HG03342 (cell line): ENCODE measurements at regions not wholly inside any gene's neighbourhood (a gene's known extent, or its start where the extent isn't known, plus 50 kb on each side); places are given as distances from the start of the nearest gene placed in this dataset.
"Not testable (repeated sequence)": the region's sequence is repeated elsewhere in the genome, so short reads cannot be mapped to it uniquely, and the experiment has no call there.

Experiments
- ATAC-seq: cut with Tn5 transposase; IDR thresholded peaks from one replicate; pipeline ENCODE4 v1.9.1; 2021; ENCODE audit warnings: mild to moderate bottlenecking, moderate library complexity; ENCODE audit not compliant: unreplicated experiment

DNA sequence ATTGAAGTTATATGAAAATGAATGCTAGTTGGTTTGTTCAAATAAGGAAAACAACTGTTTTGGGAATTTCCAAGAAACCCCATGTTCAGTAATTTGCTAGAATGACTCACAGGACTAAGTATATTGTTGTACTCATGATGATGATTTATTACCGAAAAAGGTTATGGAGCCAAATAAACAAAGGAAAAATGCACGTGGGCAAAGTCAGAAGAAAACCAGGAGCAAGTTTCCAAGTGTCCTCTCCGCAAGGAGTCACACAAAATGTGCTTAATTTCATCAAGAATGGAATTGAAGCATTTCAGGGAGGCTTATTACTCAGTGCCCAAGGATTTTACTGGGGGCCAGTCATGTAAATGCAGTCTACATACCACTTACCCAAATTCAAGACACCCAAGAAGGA, 1652.4 kb upstream of the TMEFF2 start:
- ATAC-seq = no peak

DNA sequence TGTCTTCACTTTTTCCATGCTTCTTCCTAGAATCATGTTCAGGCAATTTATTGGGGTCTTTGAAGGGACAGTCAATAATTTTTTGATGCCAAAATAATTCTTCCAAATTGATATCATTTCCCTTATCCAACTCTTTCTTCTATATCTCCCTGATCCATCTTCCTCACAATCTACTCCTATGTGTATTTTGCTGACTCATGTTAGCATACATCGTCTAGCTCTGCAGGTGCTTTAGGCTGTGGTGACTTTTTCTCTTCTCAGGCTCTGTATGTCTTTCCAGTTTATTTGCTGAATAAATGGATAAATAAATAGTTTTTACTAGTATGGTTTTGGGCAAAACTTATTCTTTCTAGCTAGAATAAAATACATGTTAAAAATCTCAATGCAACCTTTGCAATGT, 1650.9 kb upstream of the TMEFF2 start:
- ATAC-seq = no peak

DNA sequence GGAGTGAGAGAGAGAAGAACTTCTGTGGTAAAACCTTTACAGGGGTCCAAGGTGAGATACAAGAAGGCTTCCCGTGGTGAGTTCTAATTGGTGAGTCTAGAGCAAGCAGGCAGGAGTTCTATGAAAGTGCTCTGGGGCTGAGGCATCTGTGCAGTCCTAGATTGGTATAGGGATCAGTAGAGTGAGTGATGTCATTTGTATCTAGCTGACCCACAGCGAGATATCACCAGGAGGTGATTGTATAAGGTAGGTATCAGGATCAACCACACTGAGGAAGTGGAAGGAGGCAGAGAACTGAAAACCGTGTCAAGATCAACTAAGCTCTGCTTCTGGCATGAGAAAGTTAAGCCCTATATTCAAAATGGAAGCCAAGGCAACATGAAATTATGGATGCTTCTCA, 1648.9 kb upstream of the TMEFF2 start:
- ATAC-seq = no peak

DNA sequence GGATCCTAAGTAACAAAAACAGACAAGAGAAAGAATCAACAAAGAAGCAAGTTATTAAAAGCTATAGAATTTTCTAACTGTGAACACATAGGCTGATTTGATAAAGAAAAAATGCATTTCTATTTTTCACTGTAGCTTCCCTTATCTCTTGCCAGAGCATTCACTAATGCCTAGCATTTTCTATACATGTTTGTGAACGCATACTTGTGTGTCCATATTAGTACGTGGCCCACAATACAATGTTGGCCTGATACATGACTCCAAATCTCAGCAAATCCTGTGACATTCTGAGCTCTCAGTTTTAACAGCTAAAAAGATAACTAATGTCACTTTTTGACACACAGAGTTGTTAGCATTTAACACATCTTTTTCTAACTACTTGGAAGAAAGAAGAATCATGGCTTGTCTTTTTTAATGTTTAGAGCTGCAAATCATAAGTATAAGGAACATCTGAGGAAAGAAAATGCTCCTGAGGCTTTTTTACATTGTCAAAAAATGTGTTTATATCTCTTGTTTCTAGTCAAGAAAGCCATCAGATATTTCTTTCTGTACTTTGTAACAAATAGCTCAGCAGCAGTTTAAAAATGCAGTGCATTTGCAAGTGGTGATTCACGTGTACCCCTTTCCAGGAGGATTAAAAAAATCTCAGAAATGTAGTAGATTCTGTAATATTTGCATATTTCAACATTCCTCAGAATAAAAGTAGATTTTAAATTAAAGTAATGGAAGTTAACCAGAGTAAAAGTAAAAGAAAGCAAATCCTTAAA, 1646.8 kb upstream of the TMEFF2 start:
- ATAC-seq = no peak

DNA sequence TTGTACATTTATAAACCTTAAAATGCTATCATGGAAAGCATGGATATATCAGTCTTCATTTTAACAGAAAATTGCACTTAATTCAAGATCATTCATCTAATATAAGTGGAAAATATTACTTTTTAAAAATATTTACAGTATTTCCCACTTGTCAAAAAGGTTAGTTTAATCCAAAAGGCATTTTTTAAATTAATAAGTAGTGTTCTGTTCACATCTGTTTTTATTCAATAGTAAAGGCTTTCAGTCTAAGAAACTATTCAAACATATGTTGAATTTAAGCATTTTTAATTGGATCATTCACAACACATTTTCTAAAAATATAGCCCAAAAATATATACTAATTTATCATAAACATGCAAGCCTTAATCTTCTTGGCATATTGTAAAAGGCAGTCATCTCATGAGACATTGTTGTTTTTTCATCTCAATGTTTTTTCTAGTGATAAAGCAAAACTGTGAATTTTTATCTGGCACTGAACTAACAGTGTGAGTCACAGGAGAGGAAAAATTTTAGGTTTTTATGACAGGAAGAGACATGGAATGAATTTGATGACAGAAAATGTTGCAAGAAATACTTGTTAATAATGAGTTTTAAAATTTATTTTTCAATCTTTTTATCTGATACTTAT, 1642.5 kb upstream of the TMEFF2 start:
- ATAC-seq = no peak

DNA sequence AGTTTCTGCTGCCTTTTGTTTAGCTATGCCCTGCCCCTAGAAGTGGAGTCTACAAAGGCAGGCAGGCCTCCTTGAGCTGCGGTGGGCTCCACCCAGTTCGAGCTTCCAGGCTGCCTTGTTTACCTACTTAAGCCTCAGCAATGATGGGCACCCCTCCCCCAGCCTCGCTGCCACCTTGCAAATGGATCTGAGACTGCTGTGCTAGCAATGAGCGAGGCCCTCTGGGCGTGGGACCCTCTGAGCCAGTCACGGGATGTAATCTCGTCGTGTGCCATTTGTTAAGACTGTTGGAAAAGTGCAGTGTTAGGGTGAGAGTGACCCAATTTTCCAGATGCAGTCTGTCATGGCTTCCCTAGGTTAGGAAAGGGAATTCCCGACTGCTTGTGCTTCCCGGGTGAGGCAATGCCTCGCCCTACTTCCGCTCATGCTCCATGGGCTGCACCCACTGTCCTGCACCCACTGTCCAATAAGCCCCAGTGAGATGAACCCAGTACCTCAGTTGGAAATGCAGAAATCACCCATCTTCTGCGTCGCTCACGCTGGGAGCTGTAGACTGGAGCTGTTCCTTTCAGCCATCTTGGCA, 1641.8 kb upstream of the TMEFF2 start:
- not testable (repeated sequence) for ATAC-seq

DNA sequence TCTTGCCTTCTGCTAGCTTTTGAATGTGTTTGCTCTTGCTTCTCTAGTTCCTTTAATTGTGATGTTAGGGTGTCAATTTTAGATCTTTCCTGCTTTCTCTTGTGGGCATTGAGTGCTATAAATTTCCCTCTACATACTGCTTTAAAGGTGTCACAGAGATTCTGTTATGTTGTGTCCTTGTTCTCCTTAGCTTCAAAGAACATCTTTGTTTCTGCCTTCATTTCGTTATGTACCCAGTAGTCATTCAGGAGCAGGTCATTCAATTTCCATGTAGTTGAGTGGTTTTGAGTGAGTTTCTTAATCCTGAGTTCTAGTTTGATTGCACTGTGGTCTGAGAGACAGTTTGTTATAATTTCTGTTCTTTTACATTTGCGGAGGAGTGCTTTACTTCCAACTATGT, 1639.2 kb upstream of the TMEFF2 start:
- not testable (repeated sequence) for ATAC-seq

DNA sequence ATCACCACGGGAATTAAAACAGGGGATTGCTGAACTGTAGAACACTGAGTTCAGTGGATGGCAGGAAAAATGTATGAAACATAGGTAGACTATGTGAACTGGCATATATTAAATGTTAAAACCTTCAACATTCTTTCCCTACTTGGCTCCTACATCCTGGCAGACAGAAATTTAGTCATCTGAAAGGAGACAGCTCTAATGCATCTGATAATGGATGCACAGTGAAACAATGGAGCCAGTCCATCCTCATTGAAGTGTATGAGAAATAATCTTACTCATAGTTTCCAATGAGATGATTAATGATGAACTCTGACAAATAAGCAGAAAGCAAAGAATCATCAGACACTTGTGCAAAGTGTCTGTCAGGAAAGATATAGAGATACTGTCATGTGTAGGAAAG, 1629.7 kb upstream of the TMEFF2 start:
- no peak for ATAC-seq

DNA sequence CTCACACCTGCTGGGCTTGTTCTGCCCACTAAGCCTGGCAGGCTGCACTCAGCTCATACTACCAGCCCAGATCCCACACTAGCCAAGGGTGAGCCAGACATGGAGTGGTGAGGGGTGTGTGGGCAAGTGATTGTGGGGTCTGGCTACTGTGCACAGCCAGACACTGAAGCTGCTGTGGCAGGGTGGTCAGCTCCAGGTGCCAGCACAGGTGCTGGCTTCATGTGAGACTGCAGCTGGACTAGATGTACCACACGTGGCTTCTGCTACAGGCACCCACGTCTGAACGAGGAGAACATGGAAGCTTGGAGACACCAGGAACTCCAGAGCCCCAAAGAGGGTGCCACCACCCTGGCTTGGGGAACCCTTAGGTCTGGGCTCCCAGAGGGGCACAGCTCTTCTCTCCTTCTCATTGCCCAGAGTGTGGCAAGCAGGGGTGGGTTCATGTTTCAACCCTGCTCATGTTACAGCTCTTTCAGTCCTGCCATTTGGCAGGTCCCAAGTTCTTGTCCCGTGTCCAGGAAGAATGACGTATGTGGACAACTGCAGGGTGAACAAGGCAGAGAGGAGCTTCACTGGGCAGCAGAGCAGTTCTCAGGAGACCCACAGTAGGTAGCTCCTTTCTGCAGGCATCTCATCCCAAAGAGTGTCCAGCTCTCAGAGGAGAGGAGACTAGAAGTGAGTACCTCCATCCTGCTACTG, 1624.2 kb upstream of the TMEFF2 start:
- ATAC-seq = no peak

DNA sequence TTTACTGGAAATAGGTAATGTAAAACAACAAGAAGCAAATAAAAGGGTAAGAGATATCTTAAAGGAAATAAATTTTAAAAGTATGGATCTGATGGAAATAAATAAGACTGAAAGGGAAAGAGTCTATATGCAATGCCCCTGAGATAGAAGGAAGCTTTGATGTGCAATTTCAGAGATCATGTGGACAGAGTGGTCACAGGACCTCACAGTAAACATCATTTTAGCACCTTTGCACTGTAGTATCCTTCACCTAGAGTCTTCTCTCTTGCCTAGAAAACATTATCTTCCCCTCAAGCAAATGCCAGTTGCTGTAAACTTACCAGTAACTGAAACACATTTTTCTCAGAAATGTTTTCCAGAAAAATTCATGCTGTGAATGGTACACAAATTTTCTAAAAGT, 1621.3 kb upstream of the TMEFF2 start:
- ATAC-seq = no peak

DNA sequence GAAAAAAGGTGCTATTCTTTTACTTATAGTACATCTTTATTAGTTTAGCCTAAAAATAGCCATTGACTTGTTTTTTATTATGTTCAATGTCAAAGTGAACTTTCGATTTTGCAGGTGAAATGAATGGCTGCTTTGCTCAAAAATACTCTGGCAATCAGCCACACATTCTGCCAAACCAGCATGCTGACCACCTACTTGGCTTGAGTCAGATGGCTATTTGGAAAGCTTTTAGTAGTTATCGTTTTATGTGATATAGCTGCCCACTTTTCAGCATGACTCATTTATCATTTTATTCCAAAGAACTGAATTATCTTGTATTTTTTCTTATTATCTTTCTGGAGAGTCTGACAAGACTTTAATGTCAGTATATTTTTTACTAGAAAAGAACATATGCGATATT, 1615.8 kb upstream of the TMEFF2 start:
- no peak for ATAC-seq

DNA sequence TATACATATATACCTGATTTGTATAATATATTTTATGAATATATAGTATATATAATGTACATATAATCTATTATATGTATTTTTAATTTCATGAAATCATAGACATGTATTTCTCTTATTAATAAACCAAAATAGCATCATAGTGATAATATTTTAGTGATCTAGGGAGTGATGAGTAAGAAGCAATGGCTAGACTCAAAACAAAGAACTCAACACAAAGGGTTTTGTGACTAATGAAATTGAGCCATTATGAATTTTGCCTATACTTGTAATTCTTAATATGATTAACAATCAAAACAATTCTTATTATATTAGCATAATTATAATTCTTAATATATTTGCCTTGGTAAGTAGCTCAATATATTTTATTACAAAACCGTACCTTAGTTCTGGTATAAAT, 1614.1 kb upstream of the TMEFF2 start:
- ATAC-seq = no peak

DNA sequence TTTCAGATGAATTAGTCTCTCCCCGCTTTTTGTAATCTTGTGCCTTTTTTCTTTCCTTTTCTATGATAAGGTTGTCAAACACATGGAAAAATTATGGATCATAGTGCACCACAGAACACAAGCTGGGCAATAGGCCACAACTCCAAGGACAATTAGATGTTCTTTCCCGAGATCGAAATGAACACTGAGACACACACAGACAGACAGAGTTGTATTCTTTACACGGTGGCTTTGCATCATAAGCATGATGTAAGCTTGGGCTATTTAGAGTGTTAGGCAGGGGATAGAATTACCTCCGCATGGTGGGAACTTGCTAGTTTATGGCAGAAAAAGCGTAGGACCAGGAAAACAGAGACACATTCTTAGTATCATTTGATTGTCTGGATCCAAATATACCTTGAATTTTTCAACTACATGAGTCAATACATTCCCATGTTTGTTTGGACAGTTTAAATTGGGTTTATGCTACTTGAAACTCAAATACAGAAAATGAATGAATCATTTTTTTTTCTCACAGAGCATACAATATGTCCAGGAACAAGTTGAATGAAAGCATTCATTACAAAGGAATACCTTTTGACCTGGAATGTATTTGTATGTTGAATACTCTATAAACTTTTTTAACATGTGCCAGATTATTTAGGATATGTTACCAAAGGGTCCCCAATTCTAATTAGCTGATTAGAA, 1611.5 kb upstream of the TMEFF2 start:
- ATAC-seq = no peak

DNA sequence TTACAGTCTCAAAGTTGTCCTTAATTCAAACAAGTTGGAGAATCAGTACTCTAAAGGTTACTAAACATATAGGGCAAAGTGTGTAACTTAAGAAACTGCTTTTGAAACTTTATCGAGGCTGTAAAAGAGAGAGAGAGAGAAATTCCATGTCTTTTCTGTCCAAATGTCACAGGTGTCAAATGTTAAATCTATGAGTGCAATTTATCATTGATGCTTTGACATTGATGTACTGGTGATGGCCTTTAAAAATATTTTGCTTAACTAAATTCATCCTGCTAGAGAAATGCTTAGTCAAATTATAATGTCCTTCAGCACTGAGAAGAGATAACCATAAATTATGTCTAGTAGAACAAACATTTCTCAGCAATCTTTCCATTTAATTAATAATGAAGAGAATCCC, 1602.1 kb upstream of the TMEFF2 start:
- ATAC-seq = no peak

DNA sequence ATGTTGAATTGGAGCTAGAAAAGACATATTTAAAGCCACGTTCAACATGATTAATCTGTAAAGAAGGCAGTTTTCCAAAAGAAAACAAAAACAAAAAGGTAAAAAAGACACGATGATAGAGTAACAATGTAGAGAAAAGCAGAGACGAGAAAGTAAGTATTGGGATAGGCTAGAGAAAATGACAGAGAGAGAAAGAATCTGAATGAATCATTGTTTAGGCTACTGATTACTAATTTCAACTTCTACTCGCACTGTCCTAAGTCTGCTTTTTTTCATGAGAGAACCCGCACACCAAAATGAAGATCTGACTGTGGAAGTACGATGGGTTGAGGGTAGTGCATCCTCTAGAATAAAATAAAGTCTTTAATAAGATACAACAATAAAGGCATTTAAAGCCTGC, 1599.2 kb upstream of the TMEFF2 start:
- no peak for ATAC-seq

DNA sequence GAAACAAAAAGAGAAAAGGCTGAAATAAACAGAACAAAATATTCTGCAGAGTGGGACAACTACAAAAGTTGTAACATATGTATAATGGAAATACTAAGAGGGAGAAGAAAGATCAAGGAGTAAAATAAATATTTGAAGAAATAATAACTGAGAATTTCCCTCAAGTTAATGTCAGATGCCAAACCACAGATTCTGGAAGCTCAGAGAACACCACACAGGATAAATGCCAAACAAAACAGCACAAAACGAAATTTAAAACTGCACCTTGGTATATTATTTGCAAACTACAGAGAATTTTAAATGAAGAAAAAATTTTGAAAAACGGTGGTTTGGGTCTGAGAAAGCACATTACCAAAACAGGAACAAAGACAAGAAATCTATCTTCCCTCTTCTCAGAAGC, 1588.9 kb upstream of the TMEFF2 start:
- no peak for ATAC-seq

DNA sequence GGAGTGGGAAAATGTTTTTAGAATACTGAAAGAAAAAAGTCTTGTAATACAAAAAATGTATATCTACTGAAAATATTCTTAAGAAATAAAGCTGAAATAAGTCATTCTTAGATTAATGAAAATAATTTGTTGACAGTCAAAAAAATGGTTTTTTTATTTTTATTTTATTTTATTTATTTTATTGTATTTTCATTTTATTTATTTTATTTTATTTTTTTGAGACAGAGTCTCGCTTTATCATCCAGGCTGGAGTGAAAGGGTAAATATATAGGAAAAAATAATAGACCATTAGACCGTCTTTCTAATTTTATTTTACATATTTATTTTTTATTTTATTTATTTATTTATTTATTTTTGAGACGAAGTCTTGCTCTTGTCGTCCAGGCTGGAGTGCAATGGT, 1583.6 kb upstream of the TMEFF2 start:
- ATAC-seq = no peak

DNA sequence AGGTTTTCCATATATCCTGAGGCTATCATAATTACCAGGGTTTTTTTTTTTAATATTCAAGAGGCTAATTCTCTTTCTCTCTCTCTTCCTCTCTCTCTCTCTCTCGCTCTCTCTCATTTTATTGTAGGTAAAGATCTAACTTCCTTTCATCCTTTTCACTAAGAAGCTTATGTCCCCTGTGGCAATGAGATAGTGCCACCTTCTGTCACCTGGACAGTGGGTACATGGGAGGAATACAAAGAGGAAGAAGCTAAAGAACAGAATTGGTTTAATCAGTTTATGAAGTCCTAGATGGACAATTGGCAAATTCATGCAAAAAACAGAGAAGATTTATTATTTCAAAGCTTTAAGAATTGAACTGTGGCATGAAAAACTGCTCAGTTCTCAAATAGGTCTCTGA, 1582.3 kb upstream of the TMEFF2 start:
- no peak for ATAC-seq

DNA sequence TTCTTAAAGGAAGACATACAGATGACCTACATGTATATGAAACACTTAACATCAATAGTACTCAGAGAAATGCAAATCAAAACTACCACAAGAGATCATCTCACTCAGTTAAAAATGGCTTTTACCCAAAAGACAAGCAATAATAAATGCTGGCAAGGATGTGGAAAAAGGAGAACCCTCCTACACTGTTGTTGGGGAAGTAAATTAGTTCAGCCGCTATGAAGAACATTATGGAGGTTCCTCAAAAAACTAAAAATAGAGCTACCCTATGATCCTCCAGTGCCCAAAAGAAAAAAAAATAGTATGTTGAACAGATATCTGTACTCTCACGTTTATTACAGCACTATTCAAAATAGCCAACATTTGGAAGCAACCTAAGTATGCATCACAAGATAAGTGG, 1579.4 kb upstream of the TMEFF2 start:
- no peak for ATAC-seq

DNA sequence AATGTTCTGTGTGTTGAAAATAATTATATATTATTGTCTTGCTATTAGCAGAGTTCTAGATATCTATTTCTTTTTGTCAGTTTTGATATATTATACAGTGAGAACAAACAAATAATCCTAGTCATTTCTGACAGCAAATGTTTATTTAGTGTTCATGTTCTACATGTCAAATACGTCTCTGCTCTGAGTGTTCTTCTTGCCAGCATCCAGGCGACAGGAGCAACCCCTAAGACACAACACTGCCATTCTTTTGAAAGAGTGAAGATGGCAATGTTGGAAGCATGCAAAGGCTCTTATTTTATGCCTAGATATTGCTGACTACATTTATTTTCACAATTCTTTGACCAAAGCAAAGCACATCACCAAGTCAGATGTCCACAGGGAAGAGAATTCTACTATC, 1556.6 kb upstream of the TMEFF2 start:
- no peak for ATAC-seq

DNA sequence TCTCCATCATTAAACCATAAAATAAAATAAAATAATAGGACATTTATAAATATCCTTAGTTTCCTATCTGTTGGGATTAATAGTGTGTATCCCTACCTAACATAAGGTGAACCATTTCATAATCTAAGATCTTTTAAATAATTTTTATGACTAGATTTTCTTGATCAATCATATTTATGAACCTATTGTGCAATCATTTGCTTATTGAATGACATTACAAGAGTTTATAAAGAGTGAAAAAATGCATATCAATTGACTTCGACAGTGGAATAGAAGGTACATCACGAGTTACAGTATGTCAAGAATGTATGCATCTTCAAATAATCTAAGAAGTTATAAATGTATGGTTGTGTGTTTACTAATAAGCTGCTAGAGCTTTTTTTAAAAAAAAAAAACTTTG, 1554.8 kb upstream of the TMEFF2 start:
- ATAC-seq = no peak
